NCI-H446 treated with DMSO at 0.1 percent for 48 hours (cell line): ENCODE measurements at regions not wholly inside any gene's neighbourhood (a gene's known extent, or its start where the extent isn't known, plus 50 kb on each side); places are given as distances from the start of the nearest gene placed in this dataset.
"Not testable (repeated sequence)": the region's sequence is repeated elsewhere in the genome, so short reads cannot be mapped to it uniquely, and the experiment has no call there.

Experiments
- DNase-seq: peaks from one replicate; lab custom pipeline; 2025; lab: John Stamatoyannopoulos, UW

DNA sequence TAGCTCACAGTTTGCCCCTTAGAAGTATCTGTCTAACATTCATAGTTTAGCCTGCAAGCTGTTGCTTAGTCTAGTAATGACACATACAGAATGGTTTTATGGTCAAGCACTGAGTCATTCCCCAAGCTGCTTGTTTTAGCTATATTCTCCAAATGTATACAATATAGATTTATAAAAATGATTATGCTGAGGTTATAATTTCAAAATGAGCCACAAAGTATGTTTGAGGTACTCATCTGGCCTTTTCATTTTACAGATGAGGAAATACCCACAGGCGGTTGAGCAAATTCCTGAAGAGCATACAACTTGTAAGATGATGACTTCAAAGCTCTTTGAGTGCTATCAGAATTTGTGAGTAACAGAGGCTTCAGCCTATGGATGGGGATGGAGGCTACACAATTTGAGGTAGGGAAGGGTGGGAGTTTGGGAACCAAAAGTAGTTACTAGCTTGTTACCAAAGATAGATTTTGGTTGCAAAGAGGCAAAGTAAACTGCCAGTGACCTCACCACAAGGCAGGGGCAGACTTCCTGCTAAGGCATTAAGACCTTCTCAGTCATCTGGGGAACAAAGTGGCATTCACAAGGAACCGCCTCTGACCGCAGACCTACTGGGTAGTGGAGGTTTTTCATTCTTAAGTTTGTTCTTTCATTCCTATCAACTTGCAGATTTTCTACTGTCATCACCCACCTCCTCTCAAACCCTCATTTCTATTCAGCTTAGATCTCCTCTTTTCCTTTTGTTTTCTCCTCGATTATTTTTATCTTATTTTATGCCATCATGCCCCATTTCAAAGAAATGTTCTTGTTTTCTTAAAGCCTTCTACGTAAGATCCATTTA lies 257.2 kb upstream of the NECTIN3 start:
- no peak for DNase-seq

DNA sequence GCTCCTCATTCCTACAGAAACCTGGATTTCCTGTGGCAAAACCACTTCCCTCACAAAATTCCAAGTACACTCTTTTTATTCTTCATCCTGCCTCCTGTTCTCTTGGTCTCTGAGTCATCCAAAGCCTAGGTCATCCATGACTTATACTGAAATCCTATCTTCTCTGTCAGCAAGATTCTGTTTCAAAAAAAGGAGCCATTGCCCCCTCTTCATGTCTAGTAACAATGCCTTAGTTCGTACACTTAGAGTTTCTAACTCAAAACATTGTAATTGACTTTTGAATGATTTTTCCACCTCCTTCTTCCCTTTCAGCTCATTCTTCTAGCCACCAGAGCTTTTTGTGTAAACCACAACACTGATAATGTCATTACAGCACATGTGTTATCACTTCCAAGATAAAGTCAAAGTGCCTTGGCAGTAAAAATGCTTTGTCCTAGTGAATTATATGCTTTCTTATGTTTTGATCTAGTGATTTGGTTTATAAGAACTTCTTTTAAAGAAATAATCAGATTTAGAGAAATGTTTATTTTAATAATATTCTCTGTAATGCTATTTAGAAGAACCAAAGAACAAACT lies 256.5 kb upstream of the NECTIN3 start:
- DNase-seq: no peak

DNA sequence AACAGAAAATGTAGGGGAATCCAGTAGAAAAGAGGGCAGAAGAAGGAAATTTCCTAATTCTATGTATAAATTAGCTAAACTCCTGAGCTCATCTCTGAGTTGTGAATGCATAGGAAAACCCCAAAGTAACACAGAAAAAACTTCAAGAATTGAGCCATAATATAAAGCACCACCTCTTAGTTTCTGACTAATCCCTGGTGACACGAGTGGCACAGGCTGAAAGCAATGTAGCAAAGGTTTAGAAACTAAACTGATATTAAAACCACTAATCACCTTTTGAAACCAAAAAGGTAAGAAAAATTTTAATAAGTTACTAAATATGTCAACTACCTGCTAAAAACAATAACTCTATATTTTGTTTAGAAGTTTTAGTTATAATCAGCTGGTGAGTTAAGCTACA lies 255.6 kb upstream of the NECTIN3 start:
- DNase-seq: no peak

DNA sequence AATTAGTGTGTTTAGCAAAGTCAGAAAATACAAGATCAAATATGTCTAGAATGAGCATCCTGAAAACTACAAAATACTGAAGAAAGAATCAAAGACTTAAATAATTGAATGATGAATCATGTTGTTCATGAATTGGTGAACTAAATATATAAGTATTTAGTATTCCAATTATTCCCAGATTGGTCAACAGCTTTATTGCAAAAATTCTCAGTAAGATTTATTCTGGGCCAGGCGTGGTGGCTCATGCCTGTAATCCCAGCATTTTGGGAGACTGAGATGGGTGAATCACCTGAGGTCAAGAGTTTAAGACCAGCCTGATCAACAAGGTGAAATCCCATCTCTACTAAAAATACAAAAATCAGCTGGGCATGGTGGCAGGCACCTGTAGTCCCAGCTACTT lies 250.0 kb upstream of the NECTIN3 start:
- DNase-seq: no peak

DNA sequence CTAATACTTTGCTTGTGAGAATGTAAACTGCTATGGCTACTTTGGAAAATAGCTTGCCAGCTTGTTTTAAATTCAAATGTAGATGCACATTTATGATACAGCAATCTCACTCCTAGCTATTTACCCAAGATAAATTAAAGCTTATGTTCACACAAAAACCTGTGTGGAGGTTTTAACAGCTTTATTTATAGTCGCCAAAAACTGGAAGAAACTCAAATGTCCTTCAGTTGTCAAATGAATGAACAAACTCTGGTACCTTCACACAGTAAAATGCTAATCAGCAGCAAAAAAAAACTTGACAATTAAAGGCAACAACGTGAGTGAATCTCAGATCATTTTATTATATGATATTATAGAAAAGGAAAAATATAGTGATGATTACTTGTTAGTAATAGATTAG lies 248.6 kb upstream of the NECTIN3 start:
- no peak for DNase-seq

DNA sequence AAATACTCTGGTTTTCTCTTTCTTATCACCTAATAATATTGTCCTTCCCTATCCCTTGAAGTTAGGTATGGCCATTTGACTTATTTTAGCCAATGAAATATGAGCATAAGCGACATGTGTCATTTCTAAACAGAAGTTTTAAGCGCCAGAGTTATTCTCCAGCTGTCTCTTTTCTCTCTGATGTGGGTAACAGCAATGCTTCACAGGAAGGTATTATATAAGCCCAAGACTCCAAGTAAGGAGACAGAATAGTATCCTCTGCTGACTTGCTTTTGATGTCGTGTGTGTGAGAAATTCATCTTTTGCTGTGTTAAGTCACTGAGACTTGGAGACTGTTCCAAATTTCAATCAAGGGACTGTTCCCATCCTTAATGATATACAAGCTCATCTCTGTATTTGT lies 224.6 kb upstream of the NECTIN3 start:
- no peak for DNase-seq

- no peak for DNase-seq
Observed at GRCh38 chr3:110849064-110849463, 222.6 kb upstream of the NECTIN3 start.

- DNase-seq: no peak
Observed at GRCh38 chr3:110851736-110852135, 219.9 kb upstream of the NECTIN3 start.

GRCh38 chr3:110855207-110855606 lies 216.4 kb upstream of the NECTIN3 start:
- DNase-seq: no peak

GRCh38 chr3:110856916-110857315 lies 214.7 kb upstream of the NECTIN3 start:
- DNase-seq: no peak

- no peak for DNase-seq
Observed at GRCh38 chr3:110858549-110858948, 213.1 kb upstream of the NECTIN3 start.

DNA sequence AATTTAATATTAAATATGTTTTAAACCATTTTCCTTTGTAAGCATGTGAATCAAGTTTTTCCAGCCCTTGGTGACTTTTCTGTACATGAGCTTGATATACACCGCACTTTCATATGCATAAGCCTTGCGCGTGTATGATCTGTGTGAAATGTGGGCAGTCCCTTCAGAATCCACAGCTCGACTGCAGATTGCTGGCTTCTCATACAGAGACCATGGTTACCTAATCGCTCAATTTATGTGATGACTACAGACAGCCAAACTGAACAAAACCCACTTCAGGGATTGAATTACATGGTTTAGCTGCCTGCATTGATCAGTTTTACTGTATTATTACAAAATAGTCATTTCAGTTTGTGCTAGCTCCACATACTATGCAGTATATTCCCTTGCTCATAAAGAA lies 212.3 kb upstream of the NECTIN3 start:
- no peak for DNase-seq

DNA sequence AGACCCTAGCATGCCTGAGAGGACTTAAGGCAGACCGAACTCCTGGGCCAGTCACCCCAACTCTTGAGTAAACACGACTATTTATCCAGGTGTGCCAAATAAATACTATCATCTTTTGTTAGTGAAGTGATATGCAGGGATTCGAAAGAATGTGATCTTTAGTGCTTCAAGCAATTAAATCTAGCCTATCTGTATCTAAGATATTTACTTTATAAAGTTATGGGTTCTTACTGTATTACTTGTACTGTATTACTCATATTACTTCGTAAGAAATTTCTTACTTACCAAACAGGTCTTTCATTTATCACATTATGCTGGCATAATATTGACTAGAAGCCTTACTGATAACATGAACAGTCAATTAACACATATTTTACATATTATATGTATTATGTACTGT lies 211.6 kb upstream of the NECTIN3 start:
- no peak for DNase-seq

GRCh38 chr3:110865934-110866333 lies 205.7 kb upstream of the NECTIN3 start:
- no peak for DNase-seq

DNA sequence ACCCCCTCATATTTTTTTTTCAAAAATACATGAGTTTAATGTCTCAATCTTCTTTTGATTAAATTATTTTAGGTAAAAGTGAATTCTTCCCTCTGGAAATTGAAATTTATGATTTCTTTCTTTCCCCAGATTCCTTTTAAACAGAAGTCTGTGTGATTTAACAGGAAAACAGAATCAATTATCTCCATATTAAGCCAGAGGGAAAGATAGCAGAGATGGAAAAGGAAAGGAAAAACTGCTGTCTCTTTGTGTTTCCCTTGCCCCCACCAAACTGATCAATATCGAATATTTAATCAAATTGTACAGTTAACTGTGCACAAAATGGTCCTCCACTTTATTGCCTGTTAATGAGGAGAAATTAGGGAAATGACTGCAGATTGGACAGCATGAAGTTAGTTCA lies 203.5 kb upstream of the NECTIN3 start:
- DNase-seq: no peak

DNA sequence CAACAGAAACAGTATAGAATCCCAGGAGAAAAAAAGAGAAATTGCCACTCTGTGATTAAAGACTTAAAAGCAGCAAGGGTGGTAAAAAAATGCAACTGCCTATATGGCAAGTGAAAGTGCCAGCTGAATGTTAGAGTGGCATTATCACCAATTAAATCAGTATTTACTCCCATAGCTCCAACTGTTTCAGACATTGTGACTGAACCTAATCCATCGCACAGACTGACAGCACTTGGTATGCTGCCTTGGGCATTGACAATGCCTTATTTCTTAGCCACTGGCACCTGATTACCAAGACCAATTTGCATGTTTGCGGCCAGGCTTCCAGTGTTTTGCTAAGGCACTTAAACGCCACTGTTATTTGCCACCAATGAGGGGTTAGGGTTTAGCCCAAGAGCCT lies 201.9 kb upstream of the NECTIN3 start:
- no peak for DNase-seq

- no peak for DNase-seq
Observed at GRCh38 chr3:110871869-110872268, 199.7 kb upstream of the NECTIN3 start.

DNA sequence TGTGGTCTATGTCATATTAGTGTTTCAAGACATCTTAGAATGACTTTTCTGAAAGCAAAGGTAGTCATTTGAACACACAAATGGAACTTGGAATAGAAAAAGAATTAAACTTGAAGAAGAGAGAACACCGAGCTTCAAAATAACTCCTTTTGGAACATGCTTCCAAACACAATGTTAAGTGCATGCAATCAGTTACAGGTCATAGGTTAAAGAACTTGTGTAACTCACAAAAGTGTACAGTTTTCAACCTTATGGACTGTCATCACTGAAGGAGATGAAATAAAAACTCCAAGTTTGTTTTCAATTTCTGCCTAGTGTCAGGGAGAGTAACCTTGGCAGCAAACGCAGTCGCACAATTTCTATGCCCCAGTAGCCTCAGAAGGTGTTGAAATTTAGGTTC lies 192.9 kb upstream of the NECTIN3 start:
- DNase-seq: no peak

GRCh38 chr3:110881069-110881468 lies 190.5 kb upstream of the NECTIN3 start:
- peak; percentile 6 for DNase-seq

GRCh38 chr3:110886222-110886893 lies 185.3 kb upstream of the NECTIN3 start:
- DNase-seq: no peak

DNA sequence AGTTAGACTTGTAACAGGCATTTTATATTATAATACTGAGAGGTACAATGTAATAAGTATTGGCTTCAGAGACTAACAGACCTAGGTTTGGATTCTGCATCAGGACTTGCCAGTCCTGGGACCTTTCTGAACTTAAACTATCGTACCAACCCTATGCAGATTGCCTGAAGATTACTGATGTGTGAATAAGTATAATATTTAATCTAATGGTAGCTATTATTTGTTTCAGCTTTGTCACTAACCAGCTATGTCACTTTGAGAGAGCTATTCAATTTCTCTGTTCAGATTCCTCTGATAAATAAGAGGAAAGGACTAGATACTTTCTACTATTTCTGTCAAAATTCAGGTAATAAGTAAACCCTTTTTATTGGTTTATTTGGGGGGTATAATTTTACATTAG lies 184.4 kb upstream of the NECTIN3 start:
- DNase-seq: no peak

GRCh38 chr3:110888625-110889375 lies 182.8 kb upstream of the NECTIN3 start:
- DNase-seq: not testable (repeated sequence)

DNA sequence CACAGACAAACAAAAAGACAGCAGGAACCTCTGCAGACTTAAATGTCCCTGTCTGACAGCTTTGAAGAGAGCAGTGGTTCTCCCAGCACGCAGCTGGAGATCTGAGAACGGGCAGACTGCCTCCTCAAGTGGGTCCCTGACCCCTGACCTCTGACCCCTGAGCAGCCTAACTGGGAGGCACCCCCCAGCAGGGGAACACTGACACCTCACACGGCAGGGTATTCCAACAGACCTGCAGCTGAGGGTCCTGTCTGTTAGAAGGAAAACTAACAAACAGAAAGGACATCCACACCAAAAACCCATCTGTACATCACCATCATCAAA lies 182.3 kb upstream of the NECTIN3 start:
- not testable (repeated sequence) for DNase-seq
